SK-N-DZ (cell line): ENCODE measurements at regions not wholly inside any gene's neighbourhood (a gene's known extent, or its start where the extent isn't known, plus 50 kb on each side); places are given as distances from the start of the nearest gene placed in this dataset.
"Not testable (repeated sequence)": the region's sequence is repeated elsewhere in the genome, so short reads cannot be mapped to it uniquely, and the experiment has no call there.

Source experiments
- DNase-seq: peaks from one replicate; pipeline ENCODE4 v3.0.0-alpha.2; 2015; ENCODE audit warnings: low spot score

DNA sequence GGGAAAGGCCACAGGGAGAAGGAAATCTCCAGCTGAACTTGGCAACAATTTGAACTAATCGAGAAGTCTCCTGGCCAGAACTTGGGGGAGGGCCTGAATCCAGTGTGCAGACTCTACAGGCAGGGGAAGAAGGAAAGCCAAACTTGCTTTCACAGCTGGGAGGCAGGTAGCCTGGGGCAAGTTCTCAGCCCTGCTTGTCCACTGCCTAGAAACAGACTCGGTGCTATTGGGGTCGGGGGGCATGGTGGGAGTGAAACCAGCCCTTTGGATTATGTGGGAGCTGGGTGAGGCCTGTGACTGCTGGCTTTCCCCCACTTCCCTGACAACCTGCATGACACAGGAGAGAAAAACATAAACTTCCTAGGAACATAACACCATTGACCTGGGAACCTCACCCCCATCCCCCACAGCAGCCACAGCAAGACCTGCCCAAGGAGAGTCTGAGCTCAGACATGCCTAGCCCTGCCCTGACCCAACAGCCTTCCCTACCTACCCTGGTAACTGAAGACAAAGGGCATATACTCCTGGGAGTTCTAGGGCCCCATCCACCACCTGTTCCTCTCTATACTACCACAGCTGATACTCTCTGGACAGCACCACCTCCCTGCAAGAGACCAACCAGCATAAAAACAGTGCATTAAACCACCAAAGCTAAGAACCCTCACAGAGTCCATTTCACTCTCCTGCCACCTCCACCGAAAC is 103.7 kb upstream of the MNS1 start:
- no peak for DNase-seq

DNA sequence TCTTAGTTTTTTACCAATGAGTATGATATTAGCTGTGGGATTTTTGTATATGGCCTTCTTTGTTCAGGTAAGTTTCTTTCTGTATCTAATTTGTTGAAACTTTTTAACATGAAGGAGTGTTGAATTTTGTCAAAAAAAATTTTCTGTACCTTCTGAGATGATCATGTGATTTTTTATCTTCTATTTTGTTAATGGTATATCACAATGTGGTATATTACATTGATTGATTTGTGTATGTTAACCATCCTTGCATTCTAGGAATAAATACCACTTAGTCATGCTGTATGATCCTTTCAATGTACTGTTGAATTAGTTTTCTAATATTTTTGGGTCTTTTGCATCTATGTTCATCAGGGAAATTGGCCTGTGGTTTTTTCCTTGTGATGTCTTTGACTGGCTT is 92.5 kb upstream of the MNS1 start:
- no peak for DNase-seq

DNA sequence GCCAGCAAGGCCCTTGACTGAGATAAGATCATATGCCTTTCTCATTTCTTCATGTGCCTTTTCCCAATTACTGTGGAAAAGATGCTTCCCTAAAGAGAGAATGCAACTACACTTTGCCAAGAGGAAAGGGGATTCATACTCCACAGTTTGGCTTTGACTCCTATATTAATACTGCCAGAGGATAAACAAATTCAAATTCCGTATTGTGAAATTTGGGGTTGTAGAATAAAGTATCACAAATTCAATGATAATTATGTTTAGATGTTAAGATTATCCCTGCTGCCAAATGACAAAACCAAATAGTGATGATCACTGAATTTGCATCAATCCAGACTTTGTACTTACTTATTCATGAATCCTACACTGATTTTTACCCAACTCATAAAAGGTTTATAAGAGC is 88.5 kb upstream of the MNS1 start:
- peak; percentile 67 for DNase-seq

DNA sequence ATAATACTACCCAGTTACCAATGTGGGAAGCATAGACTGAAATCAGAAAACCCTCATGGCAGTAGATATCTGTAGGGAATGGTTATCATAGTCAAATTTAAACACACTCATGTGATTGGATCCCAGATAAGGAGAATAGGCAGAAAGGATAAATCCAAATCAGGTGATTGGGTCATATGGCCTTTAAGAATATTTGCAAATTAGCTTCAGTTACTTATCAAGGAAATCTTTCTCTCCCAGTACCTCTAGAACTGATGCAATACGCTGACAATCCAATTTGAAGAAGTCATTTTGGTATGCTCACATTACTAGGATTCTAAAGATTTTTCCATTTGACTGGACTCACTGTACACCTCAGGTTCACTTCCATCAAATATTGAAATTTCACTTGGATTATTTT is 87.7 kb upstream of the MNS1 start:
- DNase-seq, result peak; percentile 30

DNA sequence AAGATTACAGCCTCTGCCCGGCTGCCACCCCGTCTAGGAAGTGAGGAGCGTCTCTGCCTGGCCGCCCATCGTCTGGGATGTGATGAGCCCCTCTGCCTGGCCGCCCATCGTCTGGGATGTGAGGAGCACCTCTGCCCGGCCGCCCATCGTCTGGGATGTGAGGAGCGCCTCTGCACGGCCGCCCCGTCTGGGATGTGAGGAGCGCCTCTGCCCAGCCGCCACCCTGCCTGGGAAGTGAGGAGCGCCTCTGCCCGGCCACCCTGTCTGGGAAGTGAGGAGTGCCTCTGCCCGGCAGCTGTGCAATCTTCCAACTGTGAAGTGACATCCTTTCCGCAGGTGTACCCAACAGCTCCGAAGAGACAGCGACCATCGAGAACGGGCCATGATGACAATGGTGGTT is 75.6 kb upstream of the MNS1 start:
- not testable (repeated sequence) for DNase-seq

DNA sequence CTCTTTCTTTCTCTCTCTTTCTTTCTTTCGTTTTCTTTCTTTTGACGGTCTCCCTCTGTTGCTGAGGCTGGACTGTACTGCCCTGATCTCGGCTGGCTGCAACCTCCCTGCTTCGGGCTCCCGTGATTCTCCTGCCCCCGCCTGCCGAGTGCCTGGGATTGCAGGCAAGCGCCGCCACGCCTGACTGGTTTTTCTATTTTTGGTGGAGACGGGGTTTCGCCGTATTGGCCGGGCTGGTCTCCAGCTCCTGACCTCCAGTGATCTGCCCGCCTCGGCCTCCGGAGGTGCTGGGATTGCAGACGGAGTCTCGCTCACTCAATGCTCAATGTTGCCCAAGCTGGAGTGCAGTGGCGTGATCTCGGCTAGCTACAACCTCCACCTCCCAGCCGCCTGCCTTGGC is 75.2 kb upstream of the MNS1 start:
- DNase-seq, result not testable (repeated sequence)

DNA sequence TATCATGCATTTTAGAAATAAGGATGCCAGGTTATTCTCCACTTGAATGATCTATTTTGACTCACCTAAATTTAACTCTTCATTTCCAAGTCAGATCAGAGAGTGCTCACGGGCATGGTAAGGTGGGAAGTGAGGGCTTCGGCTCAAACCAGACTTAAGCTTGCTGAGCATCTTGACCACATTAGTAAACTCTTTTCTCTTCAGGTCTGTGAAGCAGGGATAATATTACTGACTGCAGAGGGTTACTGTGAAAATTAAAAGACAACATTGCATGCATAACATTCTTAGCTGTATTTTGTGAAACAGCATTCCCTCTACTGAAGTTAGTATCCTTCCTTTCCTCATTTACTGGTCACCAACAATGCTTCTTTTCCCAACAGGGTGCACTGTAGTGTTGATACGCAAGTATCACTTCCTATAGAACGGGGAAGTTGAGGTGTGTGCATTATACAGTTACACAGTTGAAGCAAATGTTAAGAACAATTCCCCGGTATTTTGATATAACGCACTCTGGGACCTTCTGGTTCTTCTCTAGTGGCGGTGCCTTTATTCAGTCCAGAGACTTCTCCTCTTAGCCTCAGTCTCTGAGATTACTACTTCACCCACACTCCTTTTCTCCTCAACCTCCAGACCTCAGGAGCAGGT is 74.1 kb upstream of the MNS1 start:
- DNase-seq, result no peak

DNA sequence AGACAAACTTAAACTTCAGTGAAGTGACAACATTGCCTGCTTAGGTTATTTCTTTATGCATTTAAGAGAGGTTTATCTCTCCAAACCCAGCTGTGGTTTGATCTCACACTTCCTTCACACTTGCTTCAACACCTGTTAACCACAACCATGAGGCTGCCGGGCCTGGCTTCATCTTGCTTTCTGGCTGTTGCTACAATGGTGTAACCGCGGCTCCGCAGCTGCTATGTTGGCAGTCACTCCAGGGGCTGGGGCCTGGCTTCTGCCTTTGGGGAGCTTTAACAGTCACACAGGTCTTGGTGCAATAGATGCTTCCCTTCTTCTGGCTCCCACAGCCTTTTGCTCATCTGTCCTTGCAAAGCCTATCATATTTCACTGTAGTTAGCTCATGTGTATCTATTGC is 72.9 kb upstream of the MNS1 start:
- DNase-seq, result no peak

DNA sequence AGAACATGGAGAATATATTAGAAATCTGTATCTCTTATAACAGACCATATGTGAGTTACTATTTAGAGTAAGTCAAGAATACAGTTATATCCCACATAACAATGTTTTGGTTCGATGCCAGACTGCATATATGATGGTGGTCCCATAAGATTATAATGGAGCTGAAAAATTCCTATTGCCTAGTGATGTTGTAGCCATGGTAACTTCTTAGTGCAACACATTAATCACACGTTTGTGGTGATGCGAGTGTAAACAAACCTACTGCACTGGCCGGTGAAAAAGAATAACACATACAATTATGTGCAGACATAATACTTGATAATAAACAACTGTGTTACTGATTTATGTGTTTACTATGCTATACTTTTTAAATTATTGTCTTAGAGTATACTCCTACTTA is 69.8 kb upstream of the MNS1 start:
- no peak for DNase-seq

DNA sequence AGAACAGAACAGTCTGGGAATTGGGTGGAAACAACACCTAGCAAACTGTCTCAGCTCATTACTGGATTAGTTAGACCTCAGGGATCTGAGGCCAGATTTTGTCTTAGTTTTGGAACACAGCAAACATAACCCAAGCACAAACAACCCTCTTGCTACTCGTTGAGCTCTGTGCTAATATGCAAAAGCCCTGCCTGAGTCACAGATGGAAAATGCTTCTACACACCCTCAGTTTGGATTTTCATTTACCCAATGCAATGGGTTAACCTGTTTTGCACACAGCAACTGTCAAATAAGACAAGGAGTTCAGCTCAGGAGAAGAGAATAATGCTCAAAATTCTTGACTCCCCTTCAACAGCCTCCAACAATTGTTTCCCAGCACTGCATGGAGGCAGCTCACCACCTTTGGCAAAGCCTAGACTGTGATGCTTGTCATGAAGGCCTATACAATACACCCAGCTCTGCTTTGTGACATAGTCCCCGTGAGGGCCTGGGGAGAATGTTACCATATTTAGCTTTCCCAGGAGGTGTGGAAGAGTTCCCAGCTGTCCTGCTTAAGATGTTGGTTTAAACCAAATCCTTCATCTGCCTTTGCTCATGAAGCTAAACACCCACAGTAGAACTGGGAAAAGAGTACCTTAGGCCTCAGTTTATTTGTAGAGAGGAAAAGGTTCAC is 68.9 kb upstream of the MNS1 start:
- no peak for DNase-seq

DNA sequence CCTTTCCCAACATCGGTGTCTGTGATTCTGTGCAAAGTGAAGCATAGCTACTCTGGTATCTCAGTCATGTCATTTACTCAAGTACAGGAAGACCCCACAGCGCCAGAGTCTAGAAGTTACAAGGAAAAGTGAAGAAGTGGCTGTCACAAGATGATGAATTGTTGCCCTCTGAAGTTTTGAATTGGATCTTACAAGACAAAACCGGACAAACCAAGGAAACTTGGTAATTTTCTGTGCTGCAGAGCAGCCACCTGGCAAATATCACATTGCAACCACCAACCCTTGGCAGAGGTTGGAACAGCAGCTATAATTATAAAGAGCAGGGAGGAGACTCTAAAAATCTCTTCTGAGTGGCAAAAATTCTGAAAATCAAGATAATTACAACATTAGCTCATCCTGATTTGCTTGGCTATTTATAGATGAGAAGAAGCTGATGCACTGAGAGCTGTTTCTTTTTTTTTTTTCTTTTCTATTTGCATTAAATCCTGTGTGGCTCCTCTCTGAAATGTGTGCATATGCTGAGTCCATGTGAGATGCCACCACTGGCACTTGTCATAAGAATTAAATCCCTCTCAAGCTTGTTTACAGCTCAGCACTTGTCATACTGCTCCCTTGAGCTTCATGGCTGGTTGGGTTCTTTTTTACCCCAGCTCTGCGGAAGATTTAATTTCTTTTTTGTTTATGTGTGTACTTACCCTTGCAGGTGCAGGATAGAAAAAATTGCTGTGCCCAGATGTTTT is 68.0 kb upstream of the MNS1 start:
- DNase-seq, result no peak

DNA sequence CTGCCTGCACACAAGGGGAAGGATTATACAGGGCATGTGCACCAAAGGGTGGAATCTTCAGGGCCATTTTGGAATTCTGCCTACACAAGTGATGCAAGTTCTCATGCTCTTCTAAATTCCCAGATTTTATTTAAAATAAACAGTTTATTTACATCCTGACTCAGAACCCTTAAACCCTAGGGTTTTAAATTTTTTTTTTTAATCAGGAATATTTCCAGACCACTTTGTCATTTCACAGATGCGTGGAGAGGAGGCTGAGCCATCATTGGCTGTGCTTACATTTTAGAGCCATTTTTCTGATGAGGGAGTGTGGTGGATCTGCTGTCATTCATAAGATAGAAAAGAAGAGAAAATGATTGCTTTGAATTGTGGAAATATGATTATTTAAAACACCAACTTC is 65.2 kb upstream of the MNS1 start:
- DNase-seq, result no peak

DNA sequence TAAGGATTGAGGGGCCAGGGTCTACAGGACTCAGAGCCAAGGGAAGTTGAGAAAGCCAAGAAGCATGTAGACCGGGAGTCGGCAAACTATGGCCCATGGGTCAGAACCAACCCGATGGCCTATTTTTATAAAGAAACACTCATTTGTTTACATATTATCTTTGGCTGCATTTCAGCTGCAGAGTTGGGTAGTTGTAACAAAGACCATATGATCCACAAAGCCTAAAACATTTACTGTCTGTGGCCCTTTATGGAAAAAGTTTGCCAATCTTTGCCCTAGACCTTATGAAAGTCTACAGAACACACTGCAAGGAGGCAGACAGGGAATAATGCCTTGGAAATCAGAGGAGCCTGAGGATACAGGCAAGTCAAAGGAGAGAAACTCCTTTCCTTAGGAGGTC is 63.2 kb upstream of the MNS1 start:
- DNase-seq, result no peak

DNA sequence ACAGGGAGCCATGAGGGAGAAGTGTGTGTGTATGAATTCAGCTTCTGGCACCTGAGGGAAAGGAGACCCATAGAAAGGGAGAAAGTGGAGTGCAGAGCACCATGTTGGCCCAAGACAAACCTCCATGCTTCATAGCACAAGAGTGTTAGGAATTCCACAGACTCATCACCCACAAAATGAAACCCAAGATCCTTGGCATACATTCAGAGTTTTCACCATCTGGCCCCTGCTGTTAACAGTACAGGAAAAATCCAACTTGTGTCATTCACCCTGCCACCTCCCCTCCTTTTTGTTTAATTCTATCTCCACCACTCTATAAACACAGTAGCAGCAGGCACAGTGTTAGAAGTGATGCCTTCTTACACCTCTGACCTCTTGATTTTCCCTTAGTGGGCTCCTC is 60.0 kb upstream of the MNS1 start:
- DNase-seq, result no peak

DNA sequence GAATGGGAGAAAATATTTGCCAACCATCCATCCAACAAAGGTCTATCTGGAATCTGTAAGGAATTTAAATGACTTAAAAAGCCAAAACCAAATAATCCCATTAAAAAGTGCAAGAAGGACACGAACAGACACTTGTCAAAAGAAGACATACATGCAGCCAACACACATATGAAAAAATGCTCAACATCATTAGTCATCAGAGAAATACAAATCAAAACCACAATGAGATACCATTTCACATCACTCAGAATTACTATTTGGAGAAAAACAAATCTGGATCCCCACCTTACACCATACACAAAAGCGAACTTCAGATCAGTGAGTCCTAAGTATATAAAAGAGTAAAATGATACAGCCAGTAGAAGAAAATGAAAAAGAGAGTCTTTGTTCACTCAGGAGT is 58.6 kb upstream of the MNS1 start:
- no peak for DNase-seq

DNA sequence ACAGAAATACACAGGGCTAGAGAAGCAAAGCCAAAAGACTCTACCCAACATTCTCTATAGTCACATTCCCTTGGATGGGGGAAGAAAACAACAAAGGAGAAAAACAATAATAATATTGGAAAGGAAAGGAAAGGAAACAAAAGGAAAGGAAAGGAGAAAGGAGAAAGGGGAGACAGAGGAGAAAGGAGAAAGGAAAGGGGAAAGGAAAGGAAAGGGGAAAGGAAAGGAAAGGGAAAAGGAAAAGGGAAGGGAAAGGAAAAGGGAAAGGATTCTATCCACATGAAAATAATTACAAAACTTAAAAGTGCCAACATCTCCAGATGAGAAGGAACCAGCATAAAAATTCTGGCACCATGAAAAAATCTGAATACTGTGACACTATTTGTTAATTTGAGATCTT is 54.1 kb upstream of the MNS1 start:
- DNase-seq, result no peak
